GM19463 (cell line): ENCODE measurements at regions not wholly inside any gene's neighbourhood (a gene's known extent, or its start where the extent isn't known, plus 50 kb on each side); places are given as distances from the start of the nearest gene placed in this dataset.

Experiments used
- ATAC-seq: cut with Tn5 transposase; IDR thresholded peaks from one replicate; pipeline ENCODE4 v1.9.1; 2021; ENCODE audit warnings: mild to moderate bottlenecking, moderate library complexity; ENCODE audit not compliant: unreplicated experiment

DNA sequence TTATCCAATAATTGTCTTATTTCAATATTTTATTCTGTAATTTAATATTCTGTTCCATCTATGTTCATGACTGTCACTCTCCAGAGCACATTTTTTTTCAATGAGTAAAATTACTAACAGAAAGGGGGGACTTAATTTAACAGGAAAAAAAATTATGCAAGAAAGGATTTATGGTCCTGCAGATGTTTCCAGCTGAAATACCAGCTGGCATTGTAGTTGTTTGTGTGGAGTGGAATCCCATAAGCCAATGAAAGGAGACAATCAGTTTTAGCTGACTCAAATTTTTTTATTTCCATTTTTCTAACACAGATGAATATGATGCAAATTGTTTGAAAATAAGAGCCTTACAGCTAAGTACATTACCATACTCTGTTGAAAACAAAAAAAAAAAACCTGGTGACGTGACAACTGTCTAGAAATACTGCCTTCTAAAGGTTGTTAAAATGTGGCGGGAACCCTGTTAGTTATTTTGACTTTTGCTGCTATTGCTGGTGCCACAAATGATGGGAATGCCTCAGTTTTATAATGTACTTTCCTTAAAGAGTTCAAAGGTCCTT is 389.1 kb downstream of the ETS1 start:
- no peak for ATAC-seq

- ATAC-seq = no peak
These were observed 391.1 kb downstream of the ETS1 start for GRCh38 chr11:128196235-128196634.

DNA sequence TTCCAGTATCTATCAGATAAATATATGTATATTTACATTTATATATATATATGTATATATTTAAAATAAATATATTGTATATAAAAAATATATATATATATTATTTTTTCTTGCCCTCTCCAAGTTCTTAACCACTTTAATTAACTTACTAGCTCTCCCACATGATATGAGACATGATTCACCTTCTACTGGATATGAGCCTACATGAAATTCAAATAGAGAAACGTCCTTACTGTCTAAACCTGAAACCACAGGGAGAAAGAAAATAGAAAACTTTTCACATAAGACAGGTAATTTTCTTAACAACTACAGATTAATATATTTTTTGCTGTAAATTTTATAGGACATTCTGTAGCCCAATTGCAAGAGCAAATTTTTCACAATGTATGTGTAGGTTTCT is 391.6 kb downstream of the ETS1 start:
- ATAC-seq = no peak

GRCh38 chr11:128195057-128195751 is 392.2 kb downstream of the ETS1 start:
- ATAC-seq = no peak

- ATAC-seq = no peak
These were observed 393.1 kb downstream of the ETS1 start for GRCh38 chr11:128194216-128194615.

DNA sequence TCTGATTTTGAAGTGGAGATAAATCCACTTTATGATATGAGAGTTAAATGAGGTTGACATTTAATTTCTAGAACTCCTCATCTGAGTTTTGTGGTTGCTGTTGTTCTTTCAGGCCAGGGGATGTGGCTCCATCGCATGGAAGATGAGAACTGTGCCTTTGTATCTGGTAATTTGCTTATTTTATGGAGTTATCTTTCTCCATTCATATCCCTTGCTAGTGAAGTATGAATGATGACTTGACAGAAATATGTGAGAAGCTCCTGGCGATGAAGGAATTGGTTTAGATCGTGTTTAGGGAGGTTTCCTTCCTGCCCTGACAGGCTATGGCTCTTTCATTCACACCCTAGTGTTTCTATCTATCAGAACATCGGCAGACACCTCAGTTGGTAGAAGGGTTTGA is 393.7 kb downstream of the ETS1 start:
- no peak for ATAC-seq

- ATAC-seq = no peak
These were observed 397.0 kb downstream of the ETS1 start for GRCh38 chr11:128190312-128190711.

DNA sequence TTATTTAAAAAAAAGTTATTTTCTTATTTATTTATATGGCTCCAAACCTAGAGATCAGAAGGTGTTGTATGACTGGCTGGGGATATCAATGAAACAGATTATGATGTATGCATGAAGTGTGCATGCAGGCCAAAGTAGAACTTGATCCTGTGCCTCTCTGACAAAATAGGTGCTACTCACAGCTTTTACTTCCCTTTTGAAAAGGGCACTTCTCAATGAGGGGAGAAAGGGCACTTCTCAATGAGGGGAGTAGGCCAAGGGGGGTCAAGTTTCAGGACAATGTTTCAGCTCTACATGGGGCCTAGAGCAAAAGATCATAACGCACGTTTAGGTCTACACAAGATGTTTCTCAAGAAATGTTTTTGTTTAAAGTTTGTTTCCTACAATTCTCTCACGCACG is 397.5 kb downstream of the ETS1 start:
- no peak for ATAC-seq

DNA sequence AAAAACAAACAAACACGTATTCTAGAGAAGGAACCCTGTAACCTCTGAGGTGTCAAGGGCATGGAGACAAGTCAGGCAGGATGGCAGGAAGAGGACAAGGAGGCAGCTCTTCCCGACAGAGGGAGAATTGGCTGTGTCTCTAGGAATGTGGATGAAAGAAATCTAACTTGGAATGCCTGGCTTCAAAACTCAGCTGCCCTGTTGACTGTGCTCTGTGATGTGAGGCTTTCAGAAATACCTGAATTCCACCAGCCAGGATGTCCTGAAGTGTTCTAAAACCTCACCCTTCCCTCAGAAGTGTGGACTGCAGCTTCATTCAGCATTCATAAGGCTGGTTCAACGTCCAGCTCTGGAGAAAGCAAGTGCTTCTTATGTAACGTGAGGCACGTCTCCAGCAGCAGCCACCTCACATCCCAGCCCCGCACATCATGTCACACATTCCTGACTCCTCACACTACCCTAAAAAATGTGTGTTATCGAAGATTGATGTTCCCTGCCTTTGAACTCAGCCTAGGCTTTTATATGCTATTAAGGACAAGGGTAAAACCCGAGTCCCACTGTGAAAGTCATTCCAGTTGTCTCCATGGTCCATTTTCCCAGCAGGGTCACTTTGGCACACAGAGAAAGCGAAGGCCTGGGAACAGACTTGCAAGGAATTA is 398.9 kb downstream of the ETS1 start:
- no peak for ATAC-seq

- ATAC-seq = no peak
These were observed 399.5 kb downstream of the ETS1 start for GRCh38 chr11:128187835-128188234.

DNA sequence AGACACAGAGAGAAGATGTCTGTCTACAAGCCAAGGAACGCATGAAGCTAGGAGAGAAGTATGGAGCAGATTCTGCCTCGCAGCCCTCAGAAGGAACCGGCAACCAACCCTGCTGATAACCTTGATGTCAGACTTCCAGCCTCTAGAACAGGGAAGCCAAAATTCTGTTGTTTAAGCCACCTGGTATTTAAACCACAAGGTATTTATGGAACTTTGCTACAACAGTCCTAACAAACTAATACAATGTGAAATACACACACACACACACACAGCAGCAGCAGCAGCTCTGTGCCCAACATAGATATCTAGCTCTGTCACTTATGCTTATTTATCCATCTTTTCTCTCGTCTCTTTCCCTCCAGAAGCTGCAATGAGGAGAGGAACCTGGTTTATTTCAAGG is 400.0 kb downstream of the ETS1 start:
- ATAC-seq = no peak

GRCh38 chr11:128184981-128185380 is 402.4 kb downstream of the ETS1 start:
- ATAC-seq = no peak

GRCh38 chr11:128182844-128183243 is 404.5 kb downstream of the ETS1 start:
- no peak for ATAC-seq

DNA sequence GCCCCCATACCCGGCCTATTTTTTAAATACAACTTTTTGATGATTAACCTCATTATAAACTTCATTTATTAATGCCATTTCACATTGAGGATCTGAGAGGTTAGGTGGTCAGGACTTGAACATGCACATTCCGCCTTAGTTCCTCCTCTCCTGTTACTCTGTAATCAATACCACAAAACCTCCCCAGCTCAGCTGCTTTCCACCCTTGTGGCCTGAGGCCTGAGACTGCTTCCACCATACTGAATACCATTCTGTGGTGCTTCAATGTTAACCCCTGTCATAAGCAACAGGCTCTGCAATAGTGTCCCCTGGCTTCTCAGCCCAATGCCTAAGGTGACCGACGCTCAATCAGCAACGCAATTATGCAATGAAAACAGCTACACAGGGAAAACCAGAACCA is 405.4 kb downstream of the ETS1 start:
- ATAC-seq = no peak

DNA sequence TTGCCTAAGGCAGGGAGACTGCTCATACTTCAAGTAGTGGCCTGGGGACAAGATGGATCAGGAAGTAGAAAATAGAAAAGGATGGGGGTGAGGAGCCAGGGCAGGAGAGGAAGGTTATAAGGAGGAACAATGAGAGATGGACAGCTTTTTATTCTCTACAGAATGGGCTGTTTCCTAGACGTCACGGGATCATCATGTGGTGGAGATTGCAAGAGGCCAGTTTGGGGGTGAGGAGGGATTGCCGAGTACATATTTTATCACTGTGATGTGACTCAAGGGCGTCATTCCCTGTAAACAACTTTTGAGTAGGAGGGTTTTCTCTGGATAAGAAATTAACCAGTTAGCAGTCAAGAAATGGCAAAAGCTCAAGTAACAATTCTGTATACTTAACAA is 406.3 kb downstream of the ETS1 start:
- no peak for ATAC-seq

GRCh38 chr11:128180441-128181087 is 406.8 kb downstream of the ETS1 start:
- no peak for ATAC-seq

- no peak for ATAC-seq
These were observed 407.8 kb downstream of the ETS1 start for GRCh38 chr11:128179512-128179911.

GRCh38 chr11:128179039-128179438 is 408.3 kb downstream of the ETS1 start:
- no peak for ATAC-seq

DNA sequence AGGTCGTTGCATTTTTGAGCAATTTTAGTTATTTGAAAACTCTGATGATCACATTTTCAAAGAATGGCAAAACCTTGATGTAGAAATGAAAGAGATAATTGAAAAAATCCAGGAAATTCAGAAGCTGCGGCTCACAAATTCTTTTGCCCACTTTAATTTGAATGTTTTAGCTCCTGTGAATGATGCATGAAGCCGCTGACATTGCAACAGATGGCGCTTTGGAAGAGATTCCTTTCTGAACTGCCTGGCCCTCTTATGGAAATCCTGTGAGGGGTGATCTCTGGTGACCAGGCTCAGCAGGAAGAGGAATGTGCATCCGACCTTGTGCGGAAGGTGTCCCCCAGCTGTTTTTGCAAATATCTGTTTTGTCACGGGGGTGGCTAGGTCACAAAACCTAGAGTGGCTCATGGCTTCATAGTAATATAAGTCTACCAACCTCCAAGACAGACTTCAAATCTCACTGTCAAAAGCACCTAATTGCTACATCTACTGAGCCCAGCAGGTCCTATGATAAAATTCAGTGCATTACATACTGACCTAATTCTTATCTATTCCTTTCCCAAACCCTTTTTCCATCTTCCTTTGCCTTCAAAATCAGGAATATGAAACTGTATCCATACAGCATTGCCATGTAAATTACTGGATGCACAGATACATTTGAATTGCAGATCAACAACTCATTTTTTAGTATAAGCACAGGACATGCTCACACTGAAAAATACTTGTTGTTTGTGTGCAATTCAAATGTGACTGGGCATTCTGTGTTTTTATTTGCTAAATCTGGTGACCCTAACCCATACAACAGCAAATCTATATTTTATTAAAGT is 412.7 kb downstream of the ETS1 start:
- no peak for ATAC-seq

- no peak for ATAC-seq
These were observed 415.1 kb downstream of the ETS1 start for GRCh38 chr11:128172046-128172878.
